ENCODE measurements at regions not wholly inside any gene's neighbourhood (a gene's known extent, or its start where the extent isn't known, plus 50 kb on each side); places are given as distances from the start of the nearest gene placed in this dataset.
"Not testable (repeated sequence)": the region's sequence is repeated elsewhere in the genome, so short reads cannot be mapped to it uniquely, and the experiment has no call there.

GRCh38 chr1:228839656-228840055 is 104.4 kb downstream of the RHOU start:
- DNase-seq = no peak
- ATAC-seq = no peak
- intact Hi-C loops (cut with micrococcal nuclease) = no loop called here

- intact Hi-C loops (cut with micrococcal nuclease) = no loop called here
- no peak for ATAC-seq
- no peak for DNase-seq
These were observed 106.4 kb downstream of the RHOU start for GRCh38 chr1:228841632-228842031.

- ATAC-seq = peak; percentile 80
- intact Hi-C loops (cut with micrococcal nuclease) = no loop called here
- DNase-seq = peak; percentile 39
These were observed 107.0 kb downstream of the RHOU start for GRCh38 chr1:228842094-228842775.

GRCh38 chr1:228845101-228845500 is 109.8 kb downstream of the RHOU start:
- ATAC-seq (no peak), DNase-seq (no peak)
- intact Hi-C loops (cut with micrococcal nuclease) = no loop called here

GRCh38 chr1:228846952-228847351 is 111.7 kb downstream of the RHOU start:
- intact Hi-C loops (cut with micrococcal nuclease) = no loop called here
- DNase-seq (no peak), ATAC-seq (no peak)

- intact Hi-C loops (cut with micrococcal nuclease); ATAC-seq; DNase-seq: not testable (repeated sequence)
These were observed 112.2 kb downstream of the RHOU start for GRCh38 chr1:228847451-228847850.

- intact Hi-C loops (cut with micrococcal nuclease) = no loop called here
- DNase-seq (no peak), ATAC-seq (no peak)
These were observed 113.1 kb downstream of the RHOU start for GRCh38 chr1:228848406-228848805.

- DNase-seq (no peak), ATAC-seq (peak; percentile 59)
- intact Hi-C loops (cut with micrococcal nuclease) = no loop called here
These were observed 113.8 kb downstream of the RHOU start for GRCh38 chr1:228849011-228849541.

GRCh38 chr1:228850141-228851100 is 115.1 kb downstream of the RHOU start:
- ATAC-seq (no peak), DNase-seq (no peak)
- intact Hi-C loops (cut with micrococcal nuclease) = no loop called here

GRCh38 chr1:228851193-228851592 is 115.9 kb downstream of the RHOU start:
- ATAC-seq (no peak), DNase-seq (no peak)
- intact Hi-C loops (cut with micrococcal nuclease) = no loop called here

- no peak for DNase-seq
- ATAC-seq = no peak
- intact Hi-C loops (cut with micrococcal nuclease) = no loop called here
These were observed 116.3 kb downstream of the RHOU start for GRCh38 chr1:228851618-228852017.

- ATAC-seq = peak; percentile 33
- DNase-seq = peak; percentile 35
- intact Hi-C loops (cut with micrococcal nuclease) = no loop called here
These were observed 116.7 kb downstream of the RHOU start for GRCh38 chr1:228852024-228852423.

- ATAC-seq (no peak), DNase-seq (no peak)
- intact Hi-C loops (cut with micrococcal nuclease) = no loop called here
These were observed 117.3 kb downstream of the RHOU start for GRCh38 chr1:228852511-228853088.

GRCh38 chr1:228853191-228853590 is 117.9 kb downstream of the RHOU start:
- DNase-seq (no peak), ATAC-seq (no peak)
- intact Hi-C loops (cut with micrococcal nuclease) = no loop called here

GRCh38 chr1:228853637-228854036 is 118.4 kb downstream of the RHOU start:
- ATAC-seq (no peak), DNase-seq (no peak)
- intact Hi-C loops (cut with micrococcal nuclease) = no loop called here

GRCh38 chr1:228854907-228855306 is 119.6 kb downstream of the RHOU start:
- no peak for DNase-seq
- no peak for ATAC-seq
- intact Hi-C loops (cut with micrococcal nuclease) = no loop called here

GRCh38 chr1:228857611-228858010 is 122.3 kb downstream of the RHOU start:
- ATAC-seq = no peak
- intact Hi-C loops (cut with micrococcal nuclease) = no loop called here

GRCh38 chr1:228860911-228861831 is 125.9 kb downstream of the RHOU start:
- DNase-seq (no peak), ATAC-seq (no peak)
- intact Hi-C loops (cut with micrococcal nuclease) = no loop called here

More at GRCh38 chr1:228857611-228858010, 122.3 kb downstream of the RHOU start:
- DNase-seq = no peak

GRCh38 chr1:228861832-228862180 is 126.5 kb downstream of the RHOU start:
- intact Hi-C loops (cut with micrococcal nuclease) = no loop called here
- ATAC-seq (no peak), DNase-seq (no peak)
